TTC549 (cell line): ENCODE measurements at regions not wholly inside any gene's neighbourhood (a gene's known extent, or its start where the extent isn't known, plus 50 kb on each side); places are given as distances from the start of the nearest gene placed in this dataset.
"Not testable (repeated sequence)": the region's sequence is repeated elsewhere in the genome, so short reads cannot be mapped to it uniquely, and the experiment has no call there.

Experiments
- FAIRE-seq: peaks from 2 replicates; lab custom pipeline; 2012; peaks lifted over from hg19 to GRCh38; lab: Jason Lieb, UNC

GRCh38 chr15:56808160-56808559, 74.9 kb upstream of the ZNF280D start:
- FAIRE-seq: no peak

- FAIRE-seq: no peak
Observed at GRCh38 chr15:56806148-56806536, 72.8 kb upstream of the ZNF280D start.

- no peak for FAIRE-seq
Observed at GRCh38 chr15:56805466-56806147, 72.3 kb upstream of the ZNF280D start.

- no peak for FAIRE-seq
Observed at GRCh38 chr15:56804938-56805337, 71.6 kb upstream of the ZNF280D start.

GRCh38 chr15:56804279-56804678, 71.0 kb upstream of the ZNF280D start:
- no peak for FAIRE-seq

- no peak for FAIRE-seq
Observed at GRCh38 chr15:56802161-56802560, 68.9 kb upstream of the ZNF280D start.

GRCh38 chr15:56798639-56799038, 65.3 kb upstream of the ZNF280D start:
- no peak for FAIRE-seq

- no peak for FAIRE-seq
Observed at GRCh38 chr15:56797720-56798275, 64.5 kb upstream of the ZNF280D start.

- no peak for FAIRE-seq
Observed at GRCh38 chr15:56795502-56795901, 62.2 kb upstream of the ZNF280D start.

- no peak for FAIRE-seq
Observed at GRCh38 chr15:56794553-56795329, 61.4 kb upstream of the ZNF280D start.

GRCh38 chr15:56794165-56794552, 60.9 kb upstream of the ZNF280D start:
- FAIRE-seq: no peak

- FAIRE-seq: no peak
Observed at GRCh38 chr15:56792211-56792610, 58.9 kb upstream of the ZNF280D start.

- not testable (repeated sequence) for FAIRE-seq
Observed at GRCh38 chr15:56791521-56791920, 58.2 kb upstream of the ZNF280D start.

- no peak for FAIRE-seq
Observed at GRCh38 chr15:56788359-56788758, 55.0 kb upstream of the ZNF280D start.

GRCh38 chr15:56786966-56787365, 53.7 kb upstream of the ZNF280D start:
- no peak for FAIRE-seq

GRCh38 chr15:56783857-56784661, 50.8 kb upstream of the ZNF280D start:
- FAIRE-seq: no peak

- no peak for FAIRE-seq
Observed at GRCh38 chr15:56783156-56783856, 50.0 kb upstream of the ZNF280D start.
